ENCODE measurements at regions not wholly inside any gene's neighbourhood (a gene's known extent, or its start where the extent isn't known, plus 50 kb on each side); places are given as distances from the start of the nearest gene placed in this dataset.

DNA sequence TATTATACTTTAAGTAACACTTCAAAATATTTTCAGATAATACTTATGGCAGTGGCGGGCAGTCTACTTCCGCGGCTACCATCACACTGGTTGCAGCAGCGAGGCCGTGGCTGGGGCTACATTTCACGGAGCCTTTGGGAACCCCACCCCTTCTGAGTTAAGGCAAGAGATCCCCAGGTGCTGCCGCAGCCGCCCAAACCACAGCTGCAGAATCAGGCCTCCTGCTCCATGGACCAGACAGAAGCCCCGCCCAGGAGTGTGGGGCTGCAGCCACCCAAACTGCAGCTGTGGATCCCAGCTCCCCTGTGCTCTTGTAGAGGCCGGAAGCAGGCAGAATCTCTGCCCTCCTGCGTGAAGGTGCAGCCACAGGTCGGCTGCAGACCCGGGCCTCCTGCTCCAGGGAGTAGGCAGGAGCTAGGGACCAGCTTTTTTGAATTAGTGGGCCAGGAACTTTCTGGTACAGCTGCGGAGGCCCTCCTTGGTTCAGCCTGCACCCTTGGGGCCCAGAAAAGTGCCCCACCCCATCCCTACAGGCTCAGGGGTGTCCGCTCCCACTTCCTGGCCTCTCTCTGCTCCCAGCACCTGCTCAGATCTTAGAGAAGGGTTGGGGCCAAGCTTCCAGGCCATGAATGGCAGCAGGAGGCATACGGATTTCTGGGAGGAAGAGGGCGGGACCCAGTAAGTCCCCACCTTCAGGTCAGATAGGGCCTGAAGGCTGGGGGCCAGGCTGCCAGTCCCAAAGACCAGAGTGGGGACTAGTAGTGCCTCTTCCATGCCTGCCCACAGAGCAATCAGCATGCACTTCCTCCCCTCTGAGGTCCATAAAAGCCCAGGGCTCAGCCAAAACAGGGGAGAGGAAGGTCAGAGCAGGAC lies 1188.8 kb upstream of the CADM2 start:
- TF ChIP-seq POLR2AphosphoS5 (IDR thresholded peaks at IDR 0.05) (no peak), EP300 (conservative IDR thresholded peaks at IDR 0.05; ENCODE audit: poor library complexity, severe bottlenecking) (no peak), TAF1 (IDR thresholded peaks at IDR 0.05; ENCODE audit: low read depth) (no peak), RAD21 (conservative IDR thresholded peaks at IDR 0.05) (no peak), SMC3 (conservative IDR thresholded peaks at IDR 0.05; ENCODE audit: poor library complexity) (no peak), EZH2 (IDR thresholded peaks at IDR 0.05; ENCODE audit: borderline replicate concordance, insufficient read depth, low read length, poor library complexity, severe bottlenecking) (no peak), MXI1 (conservative IDR thresholded peaks at IDR 0.05; ENCODE audit: poor library complexity, severe bottlenecking) (no peak)
- TF ChIP-seq, protein P1, sequence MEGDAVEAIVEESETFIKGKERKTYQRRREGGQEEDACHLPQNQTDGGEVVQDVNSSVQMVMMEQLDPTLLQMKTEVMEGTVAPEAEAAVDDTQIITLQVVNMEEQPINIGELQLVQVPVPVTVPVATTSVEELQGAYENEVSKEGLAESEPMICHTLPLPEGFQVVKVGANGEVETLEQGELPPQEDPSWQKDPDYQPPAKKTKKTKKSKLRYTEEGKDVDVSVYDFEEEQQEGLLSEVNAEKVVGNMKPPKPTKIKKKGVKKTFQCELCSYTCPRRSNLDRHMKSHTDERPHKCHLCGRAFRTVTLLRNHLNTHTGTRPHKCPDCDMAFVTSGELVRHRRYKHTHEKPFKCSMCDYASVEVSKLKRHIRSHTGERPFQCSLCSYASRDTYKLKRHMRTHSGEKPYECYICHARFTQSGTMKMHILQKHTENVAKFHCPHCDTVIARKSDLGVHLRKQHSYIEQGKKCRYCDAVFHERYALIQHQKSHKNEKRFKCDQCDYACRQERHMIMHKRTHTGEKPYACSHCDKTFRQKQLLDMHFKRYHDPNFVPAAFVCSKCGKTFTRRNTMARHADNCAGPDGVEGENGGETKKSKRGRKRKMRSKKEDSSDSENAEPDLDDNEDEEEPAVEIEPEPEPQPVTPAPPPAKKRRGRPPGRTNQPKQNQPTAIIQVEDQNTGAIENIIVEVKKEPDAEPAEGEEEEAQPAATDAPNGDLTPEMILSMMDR (IDR thresholded peaks at IDR 0.05; ENCODE audit: poor library complexity, severe bottlenecking): no peak
- TF ChIP-seq, protein P2, sequence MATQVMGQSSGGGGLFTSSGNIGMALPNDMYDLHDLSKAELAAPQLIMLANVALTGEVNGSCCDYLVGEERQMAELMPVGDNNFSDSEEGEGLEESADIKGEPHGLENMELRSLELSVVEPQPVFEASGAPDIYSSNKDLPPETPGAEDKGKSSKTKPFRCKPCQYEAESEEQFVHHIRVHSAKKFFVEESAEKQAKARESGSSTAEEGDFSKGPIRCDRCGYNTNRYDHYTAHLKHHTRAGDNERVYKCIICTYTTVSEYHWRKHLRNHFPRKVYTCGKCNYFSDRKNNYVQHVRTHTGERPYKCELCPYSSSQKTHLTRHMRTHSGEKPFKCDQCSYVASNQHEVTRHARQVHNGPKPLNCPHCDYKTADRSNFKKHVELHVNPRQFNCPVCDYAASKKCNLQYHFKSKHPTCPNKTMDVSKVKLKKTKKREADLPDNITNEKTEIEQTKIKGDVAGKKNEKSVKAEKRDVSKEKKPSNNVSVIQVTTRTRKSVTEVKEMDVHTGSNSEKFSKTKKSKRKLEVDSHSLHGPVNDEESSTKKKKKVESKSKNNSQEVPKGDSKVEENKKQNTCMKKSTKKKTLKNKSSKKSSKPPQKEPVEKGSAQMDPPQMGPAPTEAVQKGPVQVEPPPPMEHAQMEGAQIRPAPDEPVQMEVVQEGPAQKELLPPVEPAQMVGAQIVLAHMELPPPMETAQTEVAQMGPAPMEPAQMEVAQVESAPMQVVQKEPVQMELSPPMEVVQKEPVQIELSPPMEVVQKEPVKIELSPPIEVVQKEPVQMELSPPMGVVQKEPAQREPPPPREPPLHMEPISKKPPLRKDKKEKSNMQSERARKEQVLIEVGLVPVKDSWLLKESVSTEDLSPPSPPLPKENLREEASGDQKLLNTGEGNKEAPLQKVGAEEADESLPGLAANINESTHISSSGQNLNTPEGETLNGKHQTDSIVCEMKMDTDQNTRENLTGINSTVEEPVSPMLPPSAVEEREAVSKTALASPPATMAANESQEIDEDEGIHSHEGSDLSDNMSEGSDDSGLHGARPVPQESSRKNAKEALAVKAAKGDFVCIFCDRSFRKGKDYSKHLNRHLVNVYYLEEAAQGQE (IDR thresholded peaks at IDR 0.05; ENCODE audit: borderline replicate concordance): no peak
- Histone ChIP-seq H3F3A (ENCODE audit: insufficient read depth, low read length, poor library complexity, severe bottlenecking) (no peaks in the 10 kb centered on the region), H3K9ac (ENCODE audit: low read length) (no peak overlapping the region), H3K36me3 (ENCODE audit: insufficient read depth, low read length) (no peaks in the 10 kb centered on the region), H3K27me3 (ENCODE audit: insufficient read depth, low read depth, low read length) (no peaks in the 10 kb centered on the region), H4K20me1 (ENCODE audit: insufficient read depth) (no peaks in the 10 kb centered on the region), H3K4me3 (ENCODE audit: low read length) (no peak overlapping the region), H2AFZ (ENCODE audit: low read depth, low read length) (no peak overlapping the region), H3K79me2 (replicated peaks; ENCODE audit: insufficient read depth, low read length) (no peaks in the 10 kb centered on the region), H3K27ac (ENCODE audit: low read length) (no peak overlapping the region), H3K9me2 (ENCODE audit: insufficient read depth, low read length) (no peaks in the 10 kb centered on the region), H3K4me2 (ENCODE audit: low read length) (no peak overlapping the region), H3K9me3 (ENCODE audit: low read length) (no peaks in the 10 kb centered on the region)

DNA sequence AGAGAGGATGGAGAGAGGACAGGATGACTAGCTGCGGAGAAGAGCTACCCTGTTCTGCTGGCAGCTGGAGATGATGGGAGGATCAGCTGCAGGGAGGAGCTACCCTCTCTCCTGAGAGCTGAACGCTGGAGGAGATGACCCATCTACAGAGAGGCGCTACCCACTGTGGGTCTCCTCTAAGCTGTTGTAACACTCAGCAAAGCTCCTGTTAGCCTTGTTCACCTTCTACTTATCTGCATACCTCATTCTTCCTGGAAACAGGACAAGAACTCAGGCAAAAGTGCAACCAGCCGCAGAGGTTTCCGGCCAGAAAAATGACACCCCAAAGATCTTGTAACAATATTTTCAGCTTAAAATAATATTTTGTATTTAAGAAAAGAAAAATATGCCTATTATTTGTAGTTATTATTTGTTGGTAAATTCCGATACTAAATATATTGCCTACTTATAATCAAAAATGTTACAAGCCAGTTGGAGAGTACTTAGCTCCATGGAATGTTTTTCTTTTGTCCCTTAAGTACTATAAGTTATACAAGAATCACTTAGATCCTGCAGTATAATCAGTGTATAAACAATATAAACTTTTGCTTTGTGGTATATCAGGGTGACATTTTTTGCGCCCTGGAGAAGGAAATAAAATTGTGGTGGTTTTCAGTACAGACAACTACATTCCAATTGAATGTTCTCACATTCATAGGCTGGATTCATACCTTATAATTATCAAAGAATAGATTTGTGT lies 1188.0 kb upstream of the CADM2 start:
- Histone ChIP-seq H2AFZ (ENCODE audit: low read depth, low read length) (no peak overlapping the region), H3K4me3 (ENCODE audit: low read length) (no peak overlapping the region), H3F3A (ENCODE audit: insufficient read depth, low read length, poor library complexity, severe bottlenecking) (no peaks in the 10 kb centered on the region), H3K9me2 (ENCODE audit: insufficient read depth, low read length) (no peaks in the 10 kb centered on the region), H3K36me3 (ENCODE audit: insufficient read depth, low read length) (no peaks in the 10 kb centered on the region), H3K4me2 (ENCODE audit: low read length) (no peak overlapping the region), H3K9ac (ENCODE audit: low read length) (no peak overlapping the region), H3K79me2 (replicated peaks; ENCODE audit: insufficient read depth, low read length) (no peaks in the 10 kb centered on the region), H4K20me1 (ENCODE audit: insufficient read depth) (no peaks in the 10 kb centered on the region), H3K27me3 (ENCODE audit: insufficient read depth, low read depth, low read length) (no peaks in the 10 kb centered on the region), H3K9me3 (ENCODE audit: low read length) (no peaks in the 10 kb centered on the region), H3K27ac (ENCODE audit: low read length) (no peak overlapping the region)
- TF ChIP-seq RAD21 (conservative IDR thresholded peaks at IDR 0.05) (no peak), POLR2AphosphoS5 (IDR thresholded peaks at IDR 0.05) (no peak), SMC3 (conservative IDR thresholded peaks at IDR 0.05; ENCODE audit: poor library complexity) (no peak), MXI1 (conservative IDR thresholded peaks at IDR 0.05; ENCODE audit: poor library complexity, severe bottlenecking) (no peak), TAF1 (IDR thresholded peaks at IDR 0.05; ENCODE audit: low read depth) (no peak), EZH2 (IDR thresholded peaks at IDR 0.05; ENCODE audit: borderline replicate concordance, insufficient read depth, low read length, poor library complexity, severe bottlenecking) (no peak)
- TF ChIP-seq, protein P2 (IDR thresholded peaks at IDR 0.05; ENCODE audit: borderline replicate concordance): no peak
- TF ChIP-seq, protein P1 (IDR thresholded peaks at IDR 0.05; ENCODE audit: poor library complexity, severe bottlenecking): no peak
